HG02973 (cell line): ENCODE measurements at regions not wholly inside any gene's neighbourhood (a gene's known extent, or its start where the extent isn't known, plus 50 kb on each side); places are given as distances from the start of the nearest gene placed in this dataset.

ENCODE experiments used
- ATAC-seq: cut with Tn5 transposase; IDR thresholded peaks from one replicate; pipeline ENCODE4 v1.9.1; 2021; ENCODE audit warnings: moderate library complexity; ENCODE audit not compliant: unreplicated experiment

DNA sequence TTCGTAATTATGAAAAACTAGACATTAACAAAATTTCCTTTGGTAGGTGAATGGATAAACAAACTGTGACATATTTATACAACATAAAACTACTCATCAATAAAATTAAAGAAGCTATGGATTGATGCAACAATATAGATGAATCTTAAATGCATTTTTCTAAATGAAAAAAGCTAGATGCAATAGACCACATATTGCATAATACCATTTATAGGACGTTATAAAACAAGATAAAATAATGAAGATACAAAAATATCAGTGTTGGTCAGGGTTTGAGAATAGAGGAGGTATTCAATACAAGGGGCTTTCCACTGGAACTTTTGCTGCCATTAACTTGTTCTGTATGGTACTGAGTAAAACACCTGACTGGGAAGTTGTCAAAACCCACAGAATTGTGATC, 314.4 kb downstream of the GRB14 start:
- no peak for ATAC-seq

- ATAC-seq, result no peak
These were observed 318.5 kb downstream of the GRB14 start for GRCh38 chr2:164302786-164303185.

- ATAC-seq, result no peak
These were observed 333.0 kb downstream of the GRB14 start for GRCh38 chr2:164288235-164288634.

- ATAC-seq, result no peak
These were observed 334.2 kb downstream of the GRB14 start for GRCh38 chr2:164287056-164287455.

- no peak for ATAC-seq
These were observed 335.7 kb downstream of the GRB14 start for GRCh38 chr2:164285576-164285975.

DNA sequence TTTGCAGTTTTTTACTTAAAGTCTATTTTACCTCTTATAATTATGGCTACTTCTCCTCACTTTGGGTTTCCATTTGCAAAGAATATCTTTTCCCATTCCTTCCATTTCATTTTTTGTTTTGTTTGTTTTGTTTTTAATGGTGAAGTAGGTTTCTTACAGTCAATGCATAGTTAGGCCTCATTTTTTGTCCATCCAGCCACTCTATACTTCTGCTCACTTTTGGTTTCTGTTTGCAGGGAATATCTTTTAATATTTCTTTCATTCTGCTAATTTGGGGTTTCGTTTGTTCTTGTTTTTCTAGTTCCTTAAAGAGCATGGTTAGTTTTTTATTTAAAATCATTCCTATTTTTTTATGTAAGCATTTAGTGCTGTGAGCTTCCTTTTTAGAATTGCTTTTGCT, 339.4 kb downstream of the GRB14 start:
- no peak for ATAC-seq

- ATAC-seq, result no peak
These were observed 345.6 kb downstream of the GRB14 start for GRCh38 chr2:164275659-164276058.

GRCh38 chr2:164260506-164260905, 360.8 kb downstream of the GRB14 start:
- ATAC-seq, result no peak

- no peak for ATAC-seq
These were observed 363.5 kb downstream of the GRB14 start for GRCh38 chr2:164257742-164258141.

GRCh38 chr2:164252568-164253287, 368.6 kb downstream of the GRB14 start:
- peak; percentile 73 for ATAC-seq

DNA sequence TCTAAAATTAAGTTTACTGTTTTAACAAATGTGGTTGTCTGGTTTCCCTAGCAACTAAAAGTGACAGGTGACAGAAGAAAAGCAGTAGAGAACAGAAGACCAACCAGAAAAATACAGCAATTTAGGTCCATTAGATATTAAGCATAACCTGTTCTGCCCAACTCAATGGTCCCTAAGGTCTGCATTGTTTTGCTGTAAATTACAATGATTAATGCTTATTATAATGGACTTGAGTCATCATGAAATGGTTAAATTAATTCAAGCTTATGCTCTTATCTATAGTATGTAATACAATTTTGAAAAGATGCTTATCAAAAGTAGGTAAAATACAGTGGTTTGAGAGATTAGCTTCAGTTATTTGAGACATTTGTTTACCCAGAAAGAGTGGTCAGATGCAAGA, 378.0 kb downstream of the GRB14 start:
- ATAC-seq, result no peak

DNA sequence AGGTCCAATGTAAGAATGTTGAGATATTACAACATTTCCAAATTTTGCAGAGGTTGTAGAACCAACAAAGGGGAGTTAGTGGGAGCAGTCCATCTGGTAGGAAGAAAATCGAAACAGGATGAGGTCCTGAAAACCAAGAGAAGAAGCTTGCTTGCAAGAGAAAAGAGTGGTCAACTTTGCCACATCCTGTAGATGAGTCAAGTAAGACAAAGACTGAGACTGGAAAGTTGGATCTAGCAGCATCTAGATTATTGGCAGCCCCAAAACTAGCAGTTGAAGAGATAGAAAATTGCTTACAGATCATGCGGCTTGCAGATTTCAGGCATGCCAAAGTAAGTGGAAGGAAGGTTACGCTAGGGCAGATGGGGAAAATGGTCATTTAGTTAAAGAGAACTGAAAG, 378.9 kb downstream of the GRB14 start:
- no peak for ATAC-seq

GRCh38 chr2:164234074-164234473, 387.2 kb downstream of the GRB14 start:
- no peak for ATAC-seq

- ATAC-seq, result no peak
These were observed 397.3 kb downstream of the GRB14 start for GRCh38 chr2:164224007-164224406.

- ATAC-seq, result no peak
These were observed 399.8 kb downstream of the GRB14 start for GRCh38 chr2:164221473-164221872.

DNA sequence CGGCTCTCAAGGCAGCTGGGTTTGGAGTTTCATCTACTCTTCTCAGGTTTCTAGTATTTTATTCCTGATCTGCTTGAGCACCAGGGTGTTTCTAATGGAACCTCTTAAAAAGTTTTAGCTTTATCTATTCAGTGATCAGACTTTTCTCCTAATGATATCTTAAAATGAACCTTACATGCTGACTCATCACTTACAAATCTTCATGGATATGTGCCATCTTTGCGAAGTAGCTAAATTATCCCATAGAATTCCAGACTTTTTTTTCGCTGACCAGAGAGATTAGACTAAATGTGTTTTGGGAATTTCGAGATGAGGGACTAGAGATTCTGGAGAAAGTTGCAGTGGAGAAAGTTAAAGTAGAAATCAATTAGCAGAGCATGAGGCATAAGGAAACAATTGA, 401.0 kb downstream of the GRB14 start:
- no peak for ATAC-seq

DNA sequence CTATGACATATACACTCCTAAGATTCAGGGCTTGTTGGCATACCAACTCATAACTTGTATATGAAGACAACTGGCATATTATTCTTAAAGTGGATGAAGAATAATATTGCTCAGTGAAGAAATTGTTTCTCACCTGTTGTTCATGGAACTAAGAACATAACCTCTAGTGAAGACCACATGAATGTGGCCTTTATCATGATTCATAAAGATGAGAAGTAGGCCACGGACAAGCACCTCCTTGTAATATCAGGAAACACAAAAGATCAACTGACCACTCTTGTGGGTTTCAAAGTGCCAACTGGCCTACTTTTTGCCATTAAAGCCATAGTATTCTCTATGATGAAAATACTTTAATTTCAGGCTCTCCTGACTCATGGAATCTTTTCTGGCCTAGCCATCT, 407.4 kb downstream of the GRB14 start:
- no peak for ATAC-seq

DNA sequence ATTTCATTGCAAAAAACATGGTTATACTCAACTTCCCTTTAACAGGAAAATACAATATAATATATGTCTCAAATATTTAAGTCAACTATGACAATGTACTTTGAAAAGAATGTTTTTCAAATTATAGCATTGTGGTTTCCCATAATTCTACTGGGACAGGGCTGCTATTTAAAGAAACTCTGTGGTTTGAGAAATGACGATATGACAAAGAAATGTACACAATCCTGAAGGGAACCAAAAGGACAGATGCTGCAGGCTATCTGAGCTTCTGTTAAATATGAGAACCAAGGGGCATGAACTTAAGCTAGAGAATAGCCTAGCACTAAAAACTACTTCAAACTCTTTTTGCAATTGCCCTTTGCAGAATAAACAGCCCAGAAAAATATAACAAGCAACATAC, 415.9 kb downstream of the GRB14 start:
- no peak for ATAC-seq

DNA sequence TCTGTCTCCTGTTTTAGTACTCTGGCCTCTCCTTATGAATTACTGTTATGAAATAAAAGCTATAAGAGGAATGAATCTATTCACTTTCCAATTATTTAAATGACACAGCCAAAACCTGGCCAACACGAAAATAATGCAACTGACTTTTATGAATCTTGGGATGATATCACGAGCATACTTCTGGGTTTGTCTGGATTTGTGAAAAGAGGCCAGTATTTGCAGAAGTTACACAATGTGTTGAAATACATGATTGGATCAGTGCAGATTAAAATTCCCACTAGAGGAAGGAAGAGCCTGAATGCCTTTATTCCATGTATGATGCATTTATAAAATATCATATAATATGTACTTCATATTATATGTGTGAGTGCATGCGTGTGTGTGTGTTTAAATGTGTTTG, 418.2 kb downstream of the GRB14 start:
- no peak for ATAC-seq

- no peak for ATAC-seq
These were observed 423.0 kb downstream of the GRB14 start for GRCh38 chr2:164198256-164198655.

GRCh38 chr2:164190700-164191099, 430.6 kb downstream of the GRB14 start:
- ATAC-seq, result no peak

DNA sequence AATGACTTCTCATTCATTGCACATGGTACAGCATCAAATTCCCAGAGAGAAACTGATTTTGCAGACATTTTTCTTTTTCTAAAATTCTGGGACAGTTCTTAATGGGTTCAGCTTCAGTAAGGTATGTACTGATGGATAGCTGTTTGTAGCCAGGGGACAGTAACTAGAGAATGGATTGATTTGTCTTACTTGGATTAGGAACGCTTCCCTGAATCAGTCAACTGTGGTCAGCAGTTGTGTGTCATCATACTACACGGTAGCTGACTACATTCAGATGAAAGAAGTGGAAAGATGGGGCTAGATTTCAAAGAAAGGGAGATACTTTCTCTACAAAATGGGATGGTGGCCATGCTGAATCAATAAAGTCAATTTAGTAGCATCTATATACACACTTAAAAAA, 431.4 kb downstream of the GRB14 start:
- ATAC-seq, result no peak

DNA sequence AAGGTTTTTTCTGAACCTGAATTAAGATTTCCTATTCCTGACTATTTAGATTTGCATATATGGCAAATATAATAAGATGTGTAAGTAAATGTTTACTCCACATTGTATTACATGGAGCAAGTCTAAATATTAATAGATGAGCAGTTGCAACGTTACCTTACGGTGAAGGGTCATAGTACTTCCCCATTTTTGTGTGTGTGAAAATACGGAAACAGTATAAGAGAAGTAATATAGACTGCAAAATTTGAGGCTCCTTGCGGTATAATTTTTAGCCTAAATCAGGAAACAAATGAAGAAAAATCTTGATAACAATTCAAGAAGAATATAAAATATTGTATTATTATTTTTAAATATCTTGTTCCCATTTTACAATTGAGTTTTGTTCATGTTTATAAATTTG, 434.2 kb downstream of the GRB14 start:
- no peak for ATAC-seq
